Ishikawa (cell line): ENCODE measurements at regions not wholly inside any gene's neighbourhood (a gene's known extent, or its start where the extent isn't known, plus 50 kb on each side); places are given as distances from the start of the nearest gene placed in this dataset.

Experiments
- CEBPB ChIP-seq: IDR thresholded peaks from 2 replicates; pipeline ENCODE4 v1.6.1; 2012
- CREB1 ChIP-seq: IDR thresholded peaks from 2 replicates; pipeline ENCODE4 v1.6.1; 2012; ENCODE audit warnings: low read depth
- EGR1 ChIP-seq: IDR thresholded peaks from 2 replicates; pipeline ENCODE4 v1.6.1; 2012
- EP300 ChIP-seq: IDR thresholded peaks from 2 replicates; pipeline ENCODE4 v1.6.1; 2012; ENCODE audit warnings: borderline replicate concordance
- FOXM1 ChIP-seq: IDR thresholded peaks from 2 replicates; pipeline ENCODE4 v1.6.1; 2012; ENCODE audit warnings: low read depth, borderline replicate concordance
- NFIC ChIP-seq: IDR thresholded peaks from 2 replicates; pipeline ENCODE4 v1.6.1; 2012
- RAD21 ChIP-seq: IDR thresholded peaks from 2 replicates; pipeline ENCODE4 v1.6.1; 2012; ENCODE audit warnings: low read depth
- TAF1 ChIP-seq: IDR thresholded peaks from 2 replicates; pipeline ENCODE4 v1.6.1; 2012; ENCODE audit warnings: low read depth, mild to moderate bottlenecking
- TCF12 ChIP-seq: IDR thresholded peaks from 2 replicates; pipeline ENCODE4 v1.6.1; 2012; ENCODE audit warnings: low read depth
- TEAD4 ChIP-seq: IDR thresholded peaks from 2 replicates; pipeline ENCODE4 v1.6.1; 2012
- YY1 ChIP-seq: IDR thresholded peaks from 2 replicates; pipeline ENCODE4 v1.6.1; 2012; ENCODE audit warnings: low read depth
- ZBTB7A ChIP-seq: IDR thresholded peaks from 2 replicates; pipeline ENCODE4 v1.6.1; 2012; ENCODE audit warnings: low read depth
- TF ChIP-seq, protein P1 (sequence below): IDR thresholded peaks from 2 replicates; pipeline ENCODE4 v1.6.1; 2012; ENCODE audit warnings: low read depth, mild to moderate bottlenecking
- TF ChIP-seq, protein P2 (sequence below): IDR thresholded peaks from 2 replicates; pipeline ENCODE4 v1.6.1; 2012
- TF ChIP-seq, protein P3 (sequence below): IDR thresholded peaks from 2 replicates; pipeline ENCODE4 v1.6.1; 2012

DNA sequence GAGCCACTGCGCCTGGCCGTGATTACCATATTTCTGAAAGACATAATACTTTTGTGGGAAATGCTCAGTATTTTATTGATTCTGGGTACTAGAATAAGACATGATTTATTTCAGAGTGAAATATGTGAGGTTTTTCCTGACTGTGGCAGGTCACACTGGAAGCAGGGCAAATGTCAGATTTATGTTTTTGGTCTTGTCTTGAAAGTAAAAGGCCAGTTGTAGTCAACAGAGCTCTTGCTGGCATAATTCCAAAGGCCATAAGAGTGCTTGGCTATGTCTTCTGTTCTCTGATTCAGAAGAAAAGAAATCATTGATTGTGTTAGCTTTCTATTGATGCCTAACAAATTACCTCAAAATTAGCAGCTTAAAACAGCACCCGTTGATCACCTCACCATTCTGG is 176.4 kb downstream of the TJP1 start:
- TF ChIP-seq, protein P1, sequence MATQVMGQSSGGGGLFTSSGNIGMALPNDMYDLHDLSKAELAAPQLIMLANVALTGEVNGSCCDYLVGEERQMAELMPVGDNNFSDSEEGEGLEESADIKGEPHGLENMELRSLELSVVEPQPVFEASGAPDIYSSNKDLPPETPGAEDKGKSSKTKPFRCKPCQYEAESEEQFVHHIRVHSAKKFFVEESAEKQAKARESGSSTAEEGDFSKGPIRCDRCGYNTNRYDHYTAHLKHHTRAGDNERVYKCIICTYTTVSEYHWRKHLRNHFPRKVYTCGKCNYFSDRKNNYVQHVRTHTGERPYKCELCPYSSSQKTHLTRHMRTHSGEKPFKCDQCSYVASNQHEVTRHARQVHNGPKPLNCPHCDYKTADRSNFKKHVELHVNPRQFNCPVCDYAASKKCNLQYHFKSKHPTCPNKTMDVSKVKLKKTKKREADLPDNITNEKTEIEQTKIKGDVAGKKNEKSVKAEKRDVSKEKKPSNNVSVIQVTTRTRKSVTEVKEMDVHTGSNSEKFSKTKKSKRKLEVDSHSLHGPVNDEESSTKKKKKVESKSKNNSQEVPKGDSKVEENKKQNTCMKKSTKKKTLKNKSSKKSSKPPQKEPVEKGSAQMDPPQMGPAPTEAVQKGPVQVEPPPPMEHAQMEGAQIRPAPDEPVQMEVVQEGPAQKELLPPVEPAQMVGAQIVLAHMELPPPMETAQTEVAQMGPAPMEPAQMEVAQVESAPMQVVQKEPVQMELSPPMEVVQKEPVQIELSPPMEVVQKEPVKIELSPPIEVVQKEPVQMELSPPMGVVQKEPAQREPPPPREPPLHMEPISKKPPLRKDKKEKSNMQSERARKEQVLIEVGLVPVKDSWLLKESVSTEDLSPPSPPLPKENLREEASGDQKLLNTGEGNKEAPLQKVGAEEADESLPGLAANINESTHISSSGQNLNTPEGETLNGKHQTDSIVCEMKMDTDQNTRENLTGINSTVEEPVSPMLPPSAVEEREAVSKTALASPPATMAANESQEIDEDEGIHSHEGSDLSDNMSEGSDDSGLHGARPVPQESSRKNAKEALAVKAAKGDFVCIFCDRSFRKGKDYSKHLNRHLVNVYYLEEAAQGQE, result no peak
- no peak for TF ChIP-seq EP300

DNA sequence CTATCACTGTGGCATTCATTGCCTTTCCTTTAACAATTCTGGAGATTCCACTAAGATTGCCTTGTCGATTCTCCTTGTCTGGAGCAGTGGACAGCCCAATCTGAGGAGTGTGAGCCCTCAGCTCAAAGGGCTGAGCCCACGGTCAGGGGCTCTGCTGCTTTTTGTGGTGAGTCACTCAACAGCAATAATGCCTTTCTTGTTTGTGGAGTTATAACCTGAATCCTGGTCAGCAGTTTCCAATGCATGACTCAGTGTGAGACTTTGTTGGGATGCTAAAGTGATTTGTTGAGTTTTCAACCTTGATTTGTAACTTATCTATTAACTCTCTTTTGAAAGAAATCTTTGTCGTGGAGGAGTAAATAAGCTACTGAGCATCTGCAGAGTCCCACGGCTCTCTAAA is 183.5 kb downstream of the TJP1 start:
- TF ChIP-seq FOXM1 (no peak), RAD21 (no peak), EGR1 (no peak), TEAD4 (no peak), YY1 (no peak), NFIC (no peak), ZBTB7A (no peak), CREB1 (no peak)
- TF ChIP-seq, protein P2, sequence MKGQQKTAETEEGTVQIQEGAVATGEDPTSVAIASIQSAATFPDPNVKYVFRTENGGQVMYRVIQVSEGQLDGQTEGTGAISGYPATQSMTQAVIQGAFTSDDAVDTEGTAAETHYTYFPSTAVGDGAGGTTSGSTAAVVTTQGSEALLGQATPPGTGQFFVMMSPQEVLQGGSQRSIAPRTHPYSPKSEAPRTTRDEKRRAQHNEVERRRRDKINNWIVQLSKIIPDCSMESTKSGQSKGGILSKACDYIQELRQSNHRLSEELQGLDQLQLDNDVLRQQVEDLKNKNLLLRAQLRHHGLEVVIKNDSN, result no peak
- TF ChIP-seq, protein P1, result no peak

DNA sequence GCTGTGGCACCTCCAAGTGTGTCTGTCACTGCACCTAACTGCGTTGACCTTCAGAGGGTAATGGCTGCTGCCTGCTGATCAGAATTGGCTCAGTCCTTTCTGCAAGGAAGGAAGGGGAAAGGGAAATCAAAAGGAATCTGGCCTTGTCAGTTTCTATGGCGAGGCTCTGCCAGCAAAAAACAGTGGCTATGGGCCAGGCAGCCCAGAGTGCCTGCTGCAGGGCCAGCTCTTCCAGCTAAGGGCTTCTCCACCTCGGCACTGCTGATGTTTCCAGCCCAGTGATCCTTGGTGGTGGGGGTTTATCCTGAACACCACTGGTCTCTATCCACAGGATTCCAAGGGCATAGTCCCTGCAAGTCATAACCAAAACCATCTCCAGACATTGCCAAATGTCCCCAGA is 184.3 kb downstream of the TJP1 start:
- TF ChIP-seq EP300, result no peak
- TF ChIP-seq, protein P1, result no peak
- TF ChIP-seq EGR1, result no peak
- TF ChIP-seq CEBPB, result no peak
- no peak for TF ChIP-seq ZBTB7A
- no peak for TF ChIP-seq YY1
- TF ChIP-seq TAF1, result no peak
- no peak for TF ChIP-seq TCF12
- TF ChIP-seq FOXM1, result no peak

DNA sequence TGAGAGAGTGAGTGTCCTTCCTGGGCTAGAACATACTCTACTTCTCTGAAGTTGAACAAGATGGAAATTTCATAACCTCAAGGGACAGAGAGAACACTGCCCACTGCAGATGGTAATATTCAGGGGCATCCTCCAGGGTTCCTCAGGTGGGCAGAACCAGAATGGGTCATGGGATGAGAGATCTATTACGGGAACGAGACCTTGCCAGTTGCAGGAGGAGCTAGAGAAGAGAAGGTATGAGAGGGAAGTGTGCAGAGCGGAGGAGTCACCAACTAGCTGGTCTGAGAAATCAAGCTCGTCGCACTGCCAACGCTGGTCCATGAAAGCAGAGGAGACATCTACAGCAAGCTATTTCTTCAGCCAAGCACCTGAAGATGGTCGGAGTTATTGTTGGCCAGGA is 184.7 kb downstream of the TJP1 start:
- no peak for TF ChIP-seq EGR1
- no peak for TF ChIP-seq TCF12
- no peak for TF ChIP-seq NFIC
- no peak for TF ChIP-seq CEBPB
- no peak for TF ChIP-seq TAF1
- no peak for TF ChIP-seq CREB1
- TF ChIP-seq, protein P1, result no peak
- TF ChIP-seq, protein P3, sequence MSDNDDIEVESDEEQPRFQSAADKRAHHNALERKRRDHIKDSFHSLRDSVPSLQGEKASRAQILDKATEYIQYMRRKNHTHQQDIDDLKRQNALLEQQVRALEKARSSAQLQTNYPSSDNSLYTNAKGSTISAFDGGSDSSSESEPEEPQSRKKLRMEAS, result no peak
- TF ChIP-seq EP300, result no peak
- TF ChIP-seq ZBTB7A, result no peak
- no peak for TF ChIP-seq YY1
- TF ChIP-seq FOXM1, result no peak
- no peak for TF ChIP-seq TEAD4
- TF ChIP-seq RAD21, result no peak
- TF ChIP-seq, protein P2, result no peak
